Neural progenitor cell (in vitro differentiated cells): ENCODE measurements at regions not wholly inside any gene's neighbourhood (a gene's known extent, or its start where the extent isn't known, plus 50 kb on each side); places are given as distances from the start of the nearest gene placed in this dataset.

Experiments used
- DNase-seq: peaks from one replicate; pipeline ENCODE4 v3.0.0-alpha.2; 2016; ENCODE audit warnings: low spot score
- H2AFZ ChIP-seq: fragments of 200-600 bp; sonication (generic); replicated peaks from 2 replicates; pipeline ENCODE4 v1.6.1; 2016; ENCODE audit warnings: antibody characterized with exemption
- H3F3A ChIP-seq: fragments of 200-600 bp; sonication (generic); 2 replicates; pipeline ENCODE4 v1.6.1; 2016; ENCODE audit warnings: antibody characterized with exemption, low read depth
- H3K27ac ChIP-seq: fragments of 200-600 bp; sonication (generic); 2 replicates; pipeline ENCODE4 v1.5.1; 2016; ENCODE audit warnings: mild to moderate bottlenecking
- H3K27me3 ChIP-seq: fragments of 200-600 bp; sonication (generic); 2 replicates; pipeline ENCODE4 v1.6.1; 2016; ENCODE audit warnings: mild to moderate bottlenecking, moderate library complexity
- H3K36me3 ChIP-seq: fragments of 200-600 bp; sonication (generic); 2 replicates; pipeline ENCODE4 v1.5.1; 2016
- H3K4me1 ChIP-seq: fragments of 200-600 bp; sonication (generic); 2 replicates; pipeline ENCODE4 v1.6.1; 2016; ENCODE audit warnings: mixed run types
- H3K4me2 ChIP-seq: fragments of 200-600 bp; sonication (generic); 2 replicates; pipeline ENCODE4 v1.6.1; 2016
- H3K4me3 ChIP-seq: fragments of 200-600 bp; sonication (generic); 2 replicates; pipeline ENCODE4 v1.5.1; 2016
- H3K79me2 ChIP-seq: fragments of 200-600 bp; sonication (generic); 2 replicates; pipeline ENCODE4 v1.6.1; 2016; ENCODE audit warnings: low read depth
- H3K9ac ChIP-seq: fragments of 200-600 bp; sonication (generic); 2 replicates; pipeline ENCODE4 v1.6.1; 2016
- H3K9me3 ChIP-seq: fragments of 200-600 bp; sonication (generic); 2 replicates; pipeline ENCODE4 v1.5.1; 2016; ENCODE audit warnings: low read depth
- H4K20me1 ChIP-seq: fragments of 200-600 bp; sonication (generic); 2 replicates; pipeline ENCODE4 v1.6.1; 2016; ENCODE audit warnings: low read depth
- H3K27ac Mint-ChIP-seq: 3 replicates; pipeline ENCODE4 v1.8.0; 2021; ENCODE audit warnings: mixed read lengths
- H3K27me3 Mint-ChIP-seq: 2 replicates; pipeline ENCODE4 v1.8.0; 2022; ENCODE audit warnings: low read depth, mild to moderate bottlenecking, inconsistent platforms, moderate library complexity, mixed read lengths; ENCODE audit not compliant: insufficient read depth
- H3K36me3 Mint-ChIP-seq: 3 replicates; pipeline ENCODE4 v1.8.0; 2021; ENCODE audit warnings: mixed read lengths
- H3K4me1 Mint-ChIP-seq: 3 replicates; pipeline ENCODE4 v1.8.0; 2021; ENCODE audit warnings: mixed read lengths
- H3K4me3 Mint-ChIP-seq: 3 replicates; pipeline ENCODE4 v1.8.0; 2021; ENCODE audit warnings: mild to moderate bottlenecking, moderate library complexity, mixed read lengths
- H3K9me3 Mint-ChIP-seq: 3 replicates; pipeline ENCODE4 v1.8.0; 2020; ENCODE audit warnings: mixed read lengths
- CTCF ChIP-seq: fragments of 200-600 bp; sonication (generic); IDR thresholded peaks from 2 replicates; pipeline ENCODE4 v1.5.1; 2017; ENCODE audit warnings: antibody characterized with exemption, mild to moderate bottlenecking
- EZH2 ChIP-seq: fragments of 200-600 bp; sonication (generic); IDR thresholded peaks from 2 replicates; pipeline ENCODE4 v1.6.1; 2017; ENCODE audit warnings: antibody characterized with exemption, mild to moderate bottlenecking, moderate library complexity
- EZH2phosphoT487 ChIP-seq: fragments of 200-600 bp; sonication (generic); IDR thresholded peaks from 2 replicates; pipeline ENCODE4 v1.6.1; 2017; ENCODE audit warnings: antibody characterized with exemption

GRCh38 chrX:99938464-99938863 is 471.6 kb downstream of the PCDH19 start:
- no peak overlapping the region for H3K4me3 Mint-ChIP-seq
- peaks cover 2% of the 10 kb centered on the region for H3K27me3 Mint-ChIP-seq
- no peaks in the 10 kb centered on the region for H3K9me3 Mint-ChIP-seq
- no peaks in the 10 kb centered on the region for H3K4me1 ChIP-seq
- TF ChIP-seq EZH2, result no peak
- no peak for TF ChIP-seq CTCF
- H4K20me1 ChIP-seq, result no peaks in the 10 kb centered on the region
- no peaks in the 10 kb centered on the region for H3K79me2 ChIP-seq
- H3K27me3 ChIP-seq, result no peaks in the 10 kb centered on the region
- no peak overlapping the region for H3K4me2 ChIP-seq
- H3K9me3 ChIP-seq, result no peaks in the 10 kb centered on the region
- no peaks in the 10 kb centered on the region for H3K4me1 Mint-ChIP-seq
- no peak for DNase-seq
- no peak overlapping the region for H3K4me3 ChIP-seq
- H3K27ac Mint-ChIP-seq, result no peak overlapping the region
- H3K36me3 Mint-ChIP-seq, result no peaks in the 10 kb centered on the region
- no peak overlapping the region for H3K27ac ChIP-seq
- no peak overlapping the region for H3K9ac ChIP-seq
- no peaks in the 10 kb centered on the region for H3F3A ChIP-seq
- no peaks in the 10 kb centered on the region for H3K36me3 ChIP-seq
- no peak overlapping the region for H2AFZ ChIP-seq

GRCh38 chrX:99933865-99934264 is 476.2 kb downstream of the PCDH19 start:
- H3K79me2 ChIP-seq, result no peaks in the 10 kb centered on the region
- Mint-ChIP-seq H3K27ac (no peak overlapping the region), H3K27me3 (peaks cover 2% of the 10 kb centered on the region), H3K9me3 (no peaks in the 10 kb centered on the region), H3K4me1 (no peaks in the 10 kb centered on the region), H3K36me3 (no peaks in the 10 kb centered on the region), H3K4me3 (no peak overlapping the region)
- no peak overlapping the region for H3K4me3 ChIP-seq
- H3K9me3 ChIP-seq, result no peaks in the 10 kb centered on the region
- TF ChIP-seq EZH2phosphoT487 (no peak), CTCF (no peak), EZH2 (no peak)
- no peak overlapping the region for H3K9ac ChIP-seq
- no peaks in the 10 kb centered on the region for H4K20me1 ChIP-seq
- no peaks in the 10 kb centered on the region for H3K4me1 ChIP-seq
- no peaks in the 10 kb centered on the region for H3F3A ChIP-seq
- H2AFZ ChIP-seq, result no peak overlapping the region
- no peaks in the 10 kb centered on the region for H3K36me3 ChIP-seq
- no peak for DNase-seq
- no peak overlapping the region for H3K27ac ChIP-seq
- H3K27me3 ChIP-seq, result no peaks in the 10 kb centered on the region
- no peak overlapping the region for H3K4me2 ChIP-seq

GRCh38 chrX:99914635-99915034 is 495.4 kb downstream of the PCDH19 start:
- TF ChIP-seq EZH2phosphoT487, result no peak
- no peak for TF ChIP-seq EZH2
- TF ChIP-seq CTCF, result no peak
- H3K9me3 ChIP-seq, result no peaks in the 10 kb centered on the region
- no peak overlapping the region for H3K27ac Mint-ChIP-seq
- no peak overlapping the region for H3K4me3 ChIP-seq
- no peak overlapping the region for H2AFZ ChIP-seq
- DNase-seq, result no peak
- H3K4me1 ChIP-seq, result no peaks in the 10 kb centered on the region
- H3K4me1 Mint-ChIP-seq, result peaks cover 6% of the 10 kb centered on the region
- H3K4me3 Mint-ChIP-seq, result no peak overlapping the region
- no peaks in the 10 kb centered on the region for H4K20me1 ChIP-seq
- no peak overlapping the region for H3K9ac ChIP-seq
- no peaks in the 10 kb centered on the region for H3K9me3 Mint-ChIP-seq
- H3K36me3 Mint-ChIP-seq, result no peaks in the 10 kb centered on the region
- no peak overlapping the region for H3K4me2 ChIP-seq
- no peaks in the 10 kb centered on the region for H3K36me3 ChIP-seq
- H3K27me3 Mint-ChIP-seq, result no peaks in the 10 kb centered on the region
- H3K27ac ChIP-seq, result no peak overlapping the region
- H3F3A ChIP-seq, result no peaks in the 10 kb centered on the region
- no peaks in the 10 kb centered on the region for H3K27me3 ChIP-seq
- no peaks in the 10 kb centered on the region for H3K79me2 ChIP-seq

- no peak for DNase-seq
- Histone ChIP-seq H3K36me3 (no peaks in the 10 kb centered on the region), H3K27me3 (no peaks in the 10 kb centered on the region), H3K4me1 (no peaks in the 10 kb centered on the region), H3K4me3 (no peak overlapping the region), H3K27ac (no peak overlapping the region), H3K9ac (no peak overlapping the region), H3F3A (no peaks in the 10 kb centered on the region), H2AFZ (no peak overlapping the region), H3K4me2 (no peak overlapping the region), H3K79me2 (no peaks in the 10 kb centered on the region), H3K9me3 (no peaks in the 10 kb centered on the region), H4K20me1 (no peaks in the 10 kb centered on the region)
- Mint-ChIP-seq H3K4me1 (peaks cover 6% of the 10 kb centered on the region), H3K36me3 (no peaks in the 10 kb centered on the region), H3K27ac (no peak overlapping the region), H3K27me3 (no peaks in the 10 kb centered on the region), H3K9me3 (no peaks in the 10 kb centered on the region), H3K4me3 (no peak overlapping the region)
- no peak for TF ChIP-seq CTCF
- no peak for TF ChIP-seq EZH2
- TF ChIP-seq EZH2phosphoT487, result no peak
Observed at GRCh38 chrX:99913611-99914010, 496.5 kb downstream of the PCDH19 start.
